GM13977 (cell line): ENCODE measurements at regions not wholly inside any gene's neighbourhood (a gene's known extent, or its start where the extent isn't known, plus 50 kb on each side); places are given as distances from the start of the nearest gene placed in this dataset.
"Not testable (repeated sequence)": the region's sequence is repeated elsewhere in the genome, so short reads cannot be mapped to it uniquely, and the experiment has no call there.

ENCODE experiments used
- DNase-seq: peaks from one replicate; pipeline ENCODE4 v3.0.0; 2012; ENCODE audit warnings: low spot score
- CTCF ChIP-seq: IDR thresholded peaks from 2 replicates; pipeline ENCODE4 v1.5.1; 2012; ENCODE audit warnings: mild to moderate bottlenecking, control low read depth; ENCODE audit not compliant: insufficient read depth; ENCODE audit errors: extremely low read depth, missing control alignments
- in situ Hi-C: fragments of 300-500 bp; cut with MboI; formaldehyde crosslinking; loops from one replicate; pipeline ENCODE4 v1.12.0; 2022; ENCODE audit warnings: low sequenced_read_pairs, low pct_unique_long_range_greater_than_20kb, mixed read lengths, inconsistent platforms; ENCODE audit not compliant: unreplicated experiment

GRCh38 chr3:117853923-117854668, 1144.5 kb downstream of the TUSC7 start:
- in situ Hi-C loops, result no loop called here
- no peak for TF ChIP-seq CTCF
- no peak for DNase-seq

- no peak for TF ChIP-seq CTCF
- no peak for DNase-seq
- in situ Hi-C loops, result no loop called here
Observed at GRCh38 chr3:117856354-117856753, 1146.8 kb downstream of the TUSC7 start.

GRCh38 chr3:117863146-117863545, 1153.6 kb downstream of the TUSC7 start:
- no peak for DNase-seq
- in situ Hi-C loops, result no loop called here
- no peak for TF ChIP-seq CTCF

GRCh38 chr3:117865338-117865737, 1155.8 kb downstream of the TUSC7 start:
- no peak for TF ChIP-seq CTCF
- in situ Hi-C loops, result no loop called here
- no peak for DNase-seq

GRCh38 chr3:117868766-117869165, 1159.2 kb downstream of the TUSC7 start:
- in situ Hi-C loops, result no loop called here
- no peak for DNase-seq
- TF ChIP-seq CTCF, result no peak

GRCh38 chr3:117871934-117872333, 1162.4 kb downstream of the TUSC7 start:
- no peak for TF ChIP-seq CTCF
- no peak for DNase-seq
- in situ Hi-C loops, result no loop called here

- in situ Hi-C loops, DNase-seq: not testable (repeated sequence)
Observed at GRCh38 chr3:117872594-117873248, 1161.9 kb downstream of the IGSF11 start.
